ENCODE measurements at regions not wholly inside any gene's neighbourhood (a gene's known extent, or its start where the extent isn't known, plus 50 kb on each side); places are given as distances from the start of the nearest gene placed in this dataset.

GRCh38 chrX:131901546-131901945, 121.6 kb upstream of the STK26 start:
- no peak for DNase-seq (ENCODE audit: low read depth)

GRCh38 chrX:131907488-131908314, 115.4 kb upstream of the STK26 start:
- no peak for DNase-seq (ENCODE audit: low read depth)

GRCh38 chrX:131910586-131910985, 112.5 kb upstream of the STK26 start:
- no peak for DNase-seq (ENCODE audit: low read depth)

- DNase-seq (ENCODE audit: low read depth), result no peak
These were observed 107.6 kb upstream of the STK26 start for GRCh38 chrX:131915488-131915887.

- DNase-seq (ENCODE audit: low read depth), result no peak
These were observed 105.5 kb upstream of the STK26 start for GRCh38 chrX:131917588-131917987.

GRCh38 chrX:131918839-131919238, 104.3 kb upstream of the STK26 start:
- DNase-seq (ENCODE audit: low read depth), result no peak

GRCh38 chrX:131923614-131924250, 99.4 kb upstream of the STK26 start:
- DNase-seq (ENCODE audit: low read depth), result no peak

- no peak for DNase-seq (ENCODE audit: low read depth)
These were observed 84.4 kb upstream of the STK26 start for GRCh38 chrX:131938749-131939148.

GRCh38 chrX:131942034-131942433, 81.1 kb upstream of the STK26 start:
- DNase-seq (ENCODE audit: low read depth), result no peak

- DNase-seq (ENCODE audit: low read depth), result no peak
These were observed 77.9 kb upstream of the STK26 start for GRCh38 chrX:131944936-131945902.

GRCh38 chrX:131951166-131951565, 71.9 kb upstream of the STK26 start:
- no peak for DNase-seq (ENCODE audit: low read depth)

GRCh38 chrX:131955099-131955777, 67.9 kb upstream of the STK26 start:
- no peak for DNase-seq (ENCODE audit: low read depth)

- DNase-seq (ENCODE audit: low read depth), result no peak
These were observed 64.4 kb upstream of the STK26 start for GRCh38 chrX:131958724-131959123.

- DNase-seq (ENCODE audit: low read depth), result no peak
These were observed 52.8 kb upstream of the STK26 start for GRCh38 chrX:131970347-131970746.
